ENCODE measurements at regions not wholly inside any gene's neighbourhood (a gene's known extent, or its start where the extent isn't known, plus 50 kb on each side); places are given as distances from the start of the nearest gene placed in this dataset.

DNA sequence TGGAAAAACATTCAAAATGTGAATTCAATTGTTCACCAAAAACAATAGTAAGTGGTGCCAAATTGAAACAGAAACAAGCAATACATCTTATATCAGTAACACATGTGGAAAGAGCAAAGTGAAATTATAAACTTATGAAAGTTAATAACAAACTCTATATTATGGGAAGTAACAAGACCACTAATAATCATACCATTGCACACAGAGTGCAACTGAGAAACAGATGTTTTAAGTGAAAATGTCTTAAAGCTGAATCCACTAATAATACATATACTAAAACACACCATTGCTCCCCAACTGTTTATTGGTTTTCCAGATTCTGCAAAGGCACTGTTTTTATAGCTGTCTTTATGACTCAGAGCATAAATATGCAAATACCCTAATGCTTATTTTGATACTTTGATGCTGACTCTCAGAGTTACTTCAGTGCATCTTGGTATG is 292.3 kb downstream of the RFPL4B start:
- dilution Hi-C loops (cut with MboI; ENCODE audit: extremely low pct_ligation_motif_present, low sequenced_read_pairs) (no loop called here), intact Hi-C loops (cut with micrococcal nuclease) (no loop called here)
- POLR2A ChIA-PET = no interaction called here
- Histone ChIP-seq H3K9me1 (replicated peaks; ENCODE audit: control insufficient read depth, extremely low read depth, insufficient read depth, low read length) (no peaks in the 10 kb centered on the region), H3K27ac (ENCODE audit: insufficient read depth, low read depth, low read length) (no peak overlapping the region), H3K9me3 (replicated peaks; ENCODE audit: control insufficient read depth, insufficient read depth, low read length) (no peaks in the 10 kb centered on the region), H3K9ac (replicated peaks; ENCODE audit: extremely low read depth, insufficient read depth, low read length) (no peak overlapping the region), H2AFZ (ENCODE audit: low read depth, low read length) (no peak overlapping the region), H3K36me3 (ENCODE audit: control insufficient read depth in 2 of 2, extremely low read depth in 1 of 2, insufficient read depth in 2 of 2, low read length in 2 of 2) (no peaks in the 10 kb centered on the region), H3K27me3 (ENCODE audit: control insufficient read depth in 2 of 2, insufficient read depth in 2 of 2, low read length in 2 of 2) (no peaks in the 10 kb centered on the region), H3K4me3 (replicated peaks in 1 of 3; ENCODE audit: insufficient read depth in 1 of 3, low read depth in 1 of 3, low read length in 3 of 3) (no peak overlapping the region), H3K4me1 (ENCODE audit: control insufficient read depth, extremely low read depth, insufficient read depth, low read length) (peaks cover 9% of the 10 kb centered on the region), H3K4me2 (ENCODE audit: insufficient read depth, low read length) (peak overlapping the region; percentile 53), H3K79me2 (ENCODE audit: control insufficient read depth, insufficient read depth, low read length) (no peaks in the 10 kb centered on the region), H4K20me1 (replicated peaks; ENCODE audit: control insufficient read depth, extremely low read depth, insufficient read depth, low read length) (no peaks in the 10 kb centered on the region)
- CTCF ChIA-PET = interaction anchor here (1.0 to 1.5 kb wide), 3 partner anchors 19 to 1219 kb away, joined by 3 read pairs; no protein-coding TSS in a partner anchor
- BruUV-seq (replicated peaks) = no TSS peak
- peak; percentile 73 for DNase-seq (ENCODE audit: low read depth, low spot score)
- no peak for FAIRE-seq
- TF ChIP-seq MYC (IDR thresholded peaks at IDR 0.05; ENCODE audit: low read depth, low read length) = no peak
- TF ChIP-seq EZH2 (IDR thresholded peaks at IDR 0.05; ENCODE audit: borderline replicate concordance, low read depth, low read length, severe bottlenecking) = no peak
- peak; percentile 54 for TF ChIP-seq FOS (IDR thresholded peaks at IDR 0.05; ENCODE audit: borderline replicate concordance, insufficient read depth, low read length)
- TF ChIP-seq POLR2A (IDR thresholded peaks at IDR 0.05; ENCODE audit: low read depth, low read length) = no peak
- TF ChIP-seq, protein P1, sequence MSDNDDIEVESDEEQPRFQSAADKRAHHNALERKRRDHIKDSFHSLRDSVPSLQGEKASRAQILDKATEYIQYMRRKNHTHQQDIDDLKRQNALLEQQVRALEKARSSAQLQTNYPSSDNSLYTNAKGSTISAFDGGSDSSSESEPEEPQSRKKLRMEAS (IDR thresholded peaks at IDR 0.05; ENCODE audit: insufficient read depth, insufficient read length) = no peak
- TF ChIP-seq, protein P2, sequence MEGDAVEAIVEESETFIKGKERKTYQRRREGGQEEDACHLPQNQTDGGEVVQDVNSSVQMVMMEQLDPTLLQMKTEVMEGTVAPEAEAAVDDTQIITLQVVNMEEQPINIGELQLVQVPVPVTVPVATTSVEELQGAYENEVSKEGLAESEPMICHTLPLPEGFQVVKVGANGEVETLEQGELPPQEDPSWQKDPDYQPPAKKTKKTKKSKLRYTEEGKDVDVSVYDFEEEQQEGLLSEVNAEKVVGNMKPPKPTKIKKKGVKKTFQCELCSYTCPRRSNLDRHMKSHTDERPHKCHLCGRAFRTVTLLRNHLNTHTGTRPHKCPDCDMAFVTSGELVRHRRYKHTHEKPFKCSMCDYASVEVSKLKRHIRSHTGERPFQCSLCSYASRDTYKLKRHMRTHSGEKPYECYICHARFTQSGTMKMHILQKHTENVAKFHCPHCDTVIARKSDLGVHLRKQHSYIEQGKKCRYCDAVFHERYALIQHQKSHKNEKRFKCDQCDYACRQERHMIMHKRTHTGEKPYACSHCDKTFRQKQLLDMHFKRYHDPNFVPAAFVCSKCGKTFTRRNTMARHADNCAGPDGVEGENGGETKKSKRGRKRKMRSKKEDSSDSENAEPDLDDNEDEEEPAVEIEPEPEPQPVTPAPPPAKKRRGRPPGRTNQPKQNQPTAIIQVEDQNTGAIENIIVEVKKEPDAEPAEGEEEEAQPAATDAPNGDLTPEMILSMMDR (IDR thresholded peaks at IDR 0.05; ENCODE audit: extremely low read depth in 1 of 2, insufficient read depth in 1 of 2, low read depth in 1 of 2, low read length in 2 of 2) = no peak
- peak; percentile 30 for TF ChIP-seq JUN (IDR thresholded peaks at IDR 0.05; ENCODE audit: borderline replicate concordance, insufficient read depth, insufficient read length, low read depth)

Data from endothelial cell of umbilical vein (primary cell).